HG03558 (cell line): ENCODE measurements at regions not wholly inside any gene's neighbourhood (a gene's known extent, or its start where the extent isn't known, plus 50 kb on each side); places are given as distances from the start of the nearest gene placed in this dataset.
"Not testable (repeated sequence)": the region's sequence is repeated elsewhere in the genome, so short reads cannot be mapped to it uniquely, and the experiment has no call there.

Experiments used
- ATAC-seq: cut with Tn5 transposase; IDR thresholded peaks from one replicate; pipeline ENCODE4 v1.9.1; 2021; ENCODE audit warnings: moderate number of reproducible peaks; ENCODE audit not compliant: unreplicated experiment; ENCODE audit errors: extremely low read depth

GRCh38 chr10:84838851-84839250 lies 510.5 kb downstream of the CCSER2 start:
- ATAC-seq, result no peak

DNA sequence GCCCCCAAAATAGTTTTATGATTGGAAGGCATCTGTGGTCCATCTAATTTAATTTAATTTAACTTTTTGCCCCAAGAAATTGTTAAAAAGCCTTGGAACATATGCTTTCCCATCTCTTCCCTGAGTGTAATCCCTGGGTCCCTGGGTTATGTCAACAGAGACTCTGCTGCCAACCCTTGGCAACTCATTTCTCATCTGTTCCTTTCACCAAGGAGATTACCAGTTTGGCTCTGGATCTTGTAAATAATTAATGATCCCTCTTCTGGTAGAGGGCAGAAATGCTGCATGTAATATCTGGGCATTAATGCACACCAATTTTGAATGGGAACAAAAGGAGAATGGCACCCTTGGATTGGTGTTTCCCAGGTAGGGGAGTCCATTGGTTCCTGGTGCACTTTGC lies 514.2 kb downstream of the CCSER2 start:
- no peak for ATAC-seq

GRCh38 chr10:84844461-84844860 lies 516.1 kb downstream of the CCSER2 start:
- ATAC-seq, result no peak

- no peak for ATAC-seq
Observed at GRCh38 chr10:84845628-84846261, 517.4 kb downstream of the CCSER2 start.

DNA sequence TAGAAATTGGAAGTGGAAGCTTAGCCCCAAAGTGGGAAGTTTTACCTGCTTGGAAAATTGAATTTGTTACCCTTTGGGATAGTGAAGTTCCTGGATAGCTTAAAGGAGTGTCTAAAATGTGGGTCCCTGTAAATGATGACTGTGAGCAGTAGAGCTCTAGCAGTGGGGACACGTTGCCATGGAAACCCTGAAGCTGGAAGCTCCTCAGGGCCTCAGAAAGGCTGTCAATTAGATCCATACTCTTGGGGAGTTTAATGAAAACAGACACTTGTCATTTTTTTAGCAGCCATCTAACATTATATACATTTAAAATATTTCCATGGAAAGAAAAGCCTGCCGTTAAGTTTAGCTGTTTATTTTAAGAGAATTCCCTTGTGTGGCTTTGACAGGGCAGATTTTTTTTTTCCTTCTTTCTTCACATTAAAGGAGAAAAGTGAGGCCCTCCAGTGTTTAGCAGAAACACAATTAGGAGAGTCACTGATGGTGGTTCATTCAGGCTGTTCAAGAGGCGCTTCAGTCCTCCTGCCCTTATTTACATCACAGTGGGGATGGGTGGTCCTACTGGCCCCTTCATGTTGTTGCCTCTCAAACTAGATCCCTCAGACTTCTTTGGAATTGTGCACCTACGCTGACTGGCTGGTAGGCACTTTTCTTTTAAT lies 518.4 kb downstream of the CCSER2 start:
- ATAC-seq, result no peak

DNA sequence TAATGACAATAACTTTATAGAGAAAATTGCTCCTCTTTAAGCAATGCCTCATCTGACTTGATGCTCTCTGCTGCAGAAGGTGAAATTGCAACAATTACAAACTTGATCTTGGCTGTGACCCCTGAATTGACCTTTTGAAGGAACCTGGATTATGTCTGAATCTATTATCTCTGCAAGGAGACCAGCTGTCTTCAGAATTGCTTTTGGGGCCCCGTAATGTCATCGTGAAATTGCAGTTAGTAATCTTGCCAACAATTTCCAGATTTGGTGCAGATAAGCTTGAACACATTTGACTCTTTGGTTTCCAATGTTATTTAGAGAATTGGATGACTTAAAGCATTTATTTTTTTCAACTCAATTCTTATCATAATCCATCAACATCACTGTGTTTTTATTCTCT lies 520.6 kb downstream of the CCSER2 start:
- no peak for ATAC-seq

DNA sequence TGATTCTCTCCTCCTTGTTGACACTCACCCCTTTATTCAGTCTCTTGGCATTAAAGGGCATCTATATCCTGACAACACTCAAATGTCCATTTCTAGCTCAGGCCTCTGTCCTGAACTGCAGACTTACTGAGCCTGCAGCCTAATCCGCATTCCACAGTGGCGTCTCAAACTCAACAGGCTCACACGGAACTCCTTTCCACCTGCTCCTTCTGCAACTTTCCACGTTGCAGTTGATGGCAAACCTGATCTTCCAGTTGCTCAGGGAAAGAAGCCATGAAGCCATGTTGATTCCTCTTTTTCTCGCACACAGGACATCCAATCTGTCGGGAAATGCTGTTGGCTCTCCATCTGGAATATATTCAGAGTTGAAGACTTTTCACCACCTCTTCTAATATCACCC lies 522.4 kb downstream of the CCSER2 start:
- no peak for ATAC-seq

DNA sequence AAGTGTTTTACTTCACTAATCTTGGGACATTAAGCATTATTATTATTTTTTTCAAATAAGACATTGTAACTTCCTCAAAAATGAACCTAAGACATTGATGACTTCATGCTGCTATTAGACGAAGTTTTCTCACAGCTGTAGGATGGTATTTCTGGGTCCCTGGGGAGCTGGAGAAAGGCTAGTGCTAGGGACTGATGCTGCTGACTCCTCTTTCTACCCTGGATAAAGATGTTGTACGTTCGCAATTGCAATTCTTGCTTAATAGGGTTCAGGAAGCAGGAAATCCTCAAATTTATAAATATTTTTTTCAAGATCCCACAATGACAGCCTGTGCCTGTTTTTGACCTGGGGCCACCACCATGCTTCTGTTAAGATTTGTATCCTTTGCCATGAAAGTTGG lies 526.0 kb downstream of the CCSER2 start:
- no peak for ATAC-seq

DNA sequence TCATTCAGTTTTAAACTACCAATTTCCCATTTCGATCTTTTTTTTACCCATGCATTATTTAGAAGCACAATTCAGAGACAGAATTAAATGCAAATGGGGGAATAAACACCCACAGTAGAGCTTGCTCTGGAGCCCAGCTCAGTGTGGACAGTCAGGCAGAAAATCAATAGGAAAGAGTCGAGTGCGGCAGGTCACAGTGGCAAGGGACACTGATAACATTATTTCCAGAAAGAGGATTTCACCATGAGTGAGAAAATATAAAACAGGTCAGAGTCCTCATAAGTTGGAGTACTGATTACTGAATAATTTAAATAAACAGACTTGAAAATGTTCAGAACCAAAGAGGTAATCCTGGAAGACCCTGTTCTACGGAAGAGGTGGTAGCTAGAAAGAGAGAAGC lies 532.5 kb downstream of the CCSER2 start:
- ATAC-seq, result no peak

- ATAC-seq, result no peak
Observed at GRCh38 chr10:84862551-84862950, 534.2 kb downstream of the CCSER2 start.

- no peak for ATAC-seq
Observed at GRCh38 chr10:84863675-84864074, 535.3 kb downstream of the CCSER2 start.

- no peak for ATAC-seq
Observed at GRCh38 chr10:84876116-84876999, 548.0 kb downstream of the CCSER2 start.

DNA sequence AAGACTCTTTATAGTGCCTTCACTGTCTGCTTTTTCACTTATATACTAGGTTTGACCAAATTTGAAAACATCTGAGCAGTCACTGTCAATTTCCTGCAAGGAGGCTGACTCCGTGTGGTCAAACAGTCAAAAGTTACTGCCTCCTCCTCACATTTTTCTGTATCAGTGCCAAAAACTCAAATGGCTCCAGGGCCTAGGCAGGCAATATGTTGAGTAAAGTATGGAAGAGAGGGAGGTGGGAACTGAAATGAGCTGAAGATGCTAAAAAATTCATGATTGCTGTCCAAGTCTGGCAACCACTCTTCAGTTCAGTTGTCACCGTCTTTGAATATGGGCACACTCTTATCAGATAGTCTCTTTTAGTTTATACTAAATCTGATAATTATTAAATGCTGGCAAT lies 551.6 kb downstream of the CCSER2 start:
- ATAC-seq, result no peak

DNA sequence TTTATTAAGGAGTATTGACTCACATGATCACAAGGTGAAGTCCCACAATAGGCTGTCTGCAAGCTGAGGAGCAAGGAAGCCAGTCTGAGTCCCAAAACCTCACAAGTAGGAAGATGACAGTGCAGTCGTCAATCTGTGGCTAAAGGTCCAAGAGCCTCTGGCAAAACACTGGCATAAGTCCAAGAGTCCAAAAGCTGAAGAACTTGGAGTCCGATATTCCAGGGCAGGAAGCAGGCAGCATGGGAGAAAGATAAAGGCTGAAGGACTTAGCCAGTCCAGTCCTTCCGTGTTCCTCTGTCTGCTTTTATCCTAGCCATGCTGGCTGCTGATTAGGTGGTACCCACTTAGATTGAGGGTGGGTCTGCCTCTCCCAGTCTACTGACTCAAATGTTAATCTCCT lies 553.3 kb downstream of the CCSER2 start:
- not testable (repeated sequence) for ATAC-seq

DNA sequence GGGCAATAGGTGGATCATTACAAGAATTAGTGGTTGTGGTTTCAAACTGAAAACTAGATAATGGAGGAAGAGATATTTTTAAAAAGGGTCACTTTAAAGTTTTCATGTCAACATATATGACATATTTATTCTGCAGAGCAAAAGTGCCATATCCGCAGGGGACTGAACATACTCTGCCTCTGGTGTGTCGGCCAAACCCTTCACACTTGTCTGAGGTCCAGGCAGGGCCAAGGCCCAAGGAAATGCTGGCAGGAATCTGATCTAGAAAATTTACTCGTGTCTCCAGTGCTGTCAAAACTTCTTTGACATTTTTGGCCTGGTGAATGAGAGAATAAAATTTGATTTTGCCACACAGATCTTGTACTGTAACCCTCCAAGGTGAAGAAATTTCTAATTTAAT lies 562.3 kb downstream of the CCSER2 start:
- ATAC-seq, result no peak

GRCh38 chr10:84891631-84892030 lies 563.2 kb downstream of the CCSER2 start:
- no peak for ATAC-seq

GRCh38 chr10:84895541-84895940 lies 567.2 kb downstream of the CCSER2 start:
- ATAC-seq, result no peak

- no peak for ATAC-seq
Observed at GRCh38 chr10:84896909-84897308, 568.5 kb downstream of the CCSER2 start.

GRCh38 chr10:84899268-84899667 lies 570.9 kb downstream of the CCSER2 start:
- no peak for ATAC-seq

DNA sequence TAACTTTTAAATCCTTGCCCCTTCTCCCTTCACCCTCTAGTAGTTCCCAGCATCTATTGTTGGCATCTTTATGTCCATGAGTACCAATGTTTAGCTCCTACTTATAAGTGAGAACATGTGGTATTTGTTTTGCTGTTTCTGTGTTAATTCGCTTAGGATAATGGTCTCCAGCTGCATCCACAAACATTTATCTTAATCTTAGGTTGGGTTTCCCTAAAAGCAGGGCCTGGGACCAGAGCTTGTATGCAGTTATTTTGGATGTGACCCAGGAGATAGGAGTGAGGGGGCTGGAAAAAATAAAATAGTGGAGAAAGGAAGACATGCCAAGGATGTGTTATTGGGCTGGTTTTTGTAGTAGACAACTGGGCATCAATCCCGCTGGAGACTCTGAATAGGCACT lies 571.8 kb downstream of the CCSER2 start:
- ATAC-seq, result no peak

DNA sequence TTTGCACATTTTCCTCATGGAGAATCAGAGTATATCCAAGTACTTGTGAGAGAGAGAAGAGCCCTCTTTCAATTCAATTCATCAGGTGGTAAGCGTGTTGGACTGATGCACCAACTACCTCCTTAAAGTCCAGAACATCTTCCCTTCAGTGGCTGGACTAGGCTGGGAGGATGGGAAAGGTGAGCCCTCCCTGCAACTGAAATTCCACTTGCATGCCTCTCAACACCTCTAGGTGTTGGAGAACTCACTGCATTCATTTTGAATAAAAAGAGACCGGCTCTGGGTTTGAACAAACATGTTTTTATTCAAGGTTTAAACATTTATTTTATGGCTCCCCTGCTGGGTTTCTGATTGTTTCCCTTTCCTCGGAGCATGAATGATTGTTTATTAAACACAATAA lies 573.5 kb downstream of the CCSER2 start:
- ATAC-seq, result no peak
